ENCODE measurements at regions not wholly inside any gene's neighbourhood (a gene's known extent, or its start where the extent isn't known, plus 50 kb on each side); places are given as distances from the start of the nearest gene placed in this dataset.

DNA sequence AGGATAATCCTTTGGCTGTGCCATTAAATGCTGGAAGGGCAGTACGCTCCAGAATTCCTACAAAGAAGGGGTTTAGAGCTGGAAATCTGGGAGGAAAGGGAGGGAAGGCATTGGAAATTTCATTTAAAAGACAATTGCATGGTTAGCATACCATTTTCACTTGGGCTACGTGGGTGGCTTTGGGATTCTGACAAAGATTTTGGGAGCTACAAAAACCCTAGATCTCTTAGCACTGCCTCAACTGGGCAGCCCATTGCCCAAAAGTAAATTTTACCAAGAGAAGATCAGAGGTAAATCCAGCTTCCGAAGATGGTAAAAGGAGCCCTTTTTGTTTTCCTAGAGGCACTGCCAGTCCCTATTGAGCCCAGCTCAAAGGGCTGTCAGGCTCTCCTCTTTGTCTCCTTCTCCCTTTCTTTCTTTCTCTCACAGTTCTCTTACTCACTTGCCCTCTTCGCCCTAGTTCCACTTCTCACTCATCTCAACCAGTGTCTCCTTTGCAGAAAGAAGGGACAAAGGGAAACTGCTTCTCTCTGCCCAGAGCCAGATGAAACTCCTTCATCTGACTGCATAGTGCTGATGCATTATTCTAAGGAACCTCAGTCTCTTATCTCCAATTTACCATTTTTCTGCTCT, 125.4 kb upstream of the PLEKHA5 start:
- ChIA-PET CTCF (interaction anchor here (1.1 kb wide), 1 partner anchor 21 kb away, joined by 4 read pairs; no protein-coding TSS in a partner anchor), POLR2A (no interaction called here)
- TF ChIP-seq, protein P1, sequence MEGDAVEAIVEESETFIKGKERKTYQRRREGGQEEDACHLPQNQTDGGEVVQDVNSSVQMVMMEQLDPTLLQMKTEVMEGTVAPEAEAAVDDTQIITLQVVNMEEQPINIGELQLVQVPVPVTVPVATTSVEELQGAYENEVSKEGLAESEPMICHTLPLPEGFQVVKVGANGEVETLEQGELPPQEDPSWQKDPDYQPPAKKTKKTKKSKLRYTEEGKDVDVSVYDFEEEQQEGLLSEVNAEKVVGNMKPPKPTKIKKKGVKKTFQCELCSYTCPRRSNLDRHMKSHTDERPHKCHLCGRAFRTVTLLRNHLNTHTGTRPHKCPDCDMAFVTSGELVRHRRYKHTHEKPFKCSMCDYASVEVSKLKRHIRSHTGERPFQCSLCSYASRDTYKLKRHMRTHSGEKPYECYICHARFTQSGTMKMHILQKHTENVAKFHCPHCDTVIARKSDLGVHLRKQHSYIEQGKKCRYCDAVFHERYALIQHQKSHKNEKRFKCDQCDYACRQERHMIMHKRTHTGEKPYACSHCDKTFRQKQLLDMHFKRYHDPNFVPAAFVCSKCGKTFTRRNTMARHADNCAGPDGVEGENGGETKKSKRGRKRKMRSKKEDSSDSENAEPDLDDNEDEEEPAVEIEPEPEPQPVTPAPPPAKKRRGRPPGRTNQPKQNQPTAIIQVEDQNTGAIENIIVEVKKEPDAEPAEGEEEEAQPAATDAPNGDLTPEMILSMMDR (IDR thresholded peaks at IDR 0.05; ENCODE audit: control extremely low read depth, extremely low read depth, low read depth, missing control alignments), result no peak
- DNase-seq (ENCODE audit: extremely low spot score), result no peak

DNA sequence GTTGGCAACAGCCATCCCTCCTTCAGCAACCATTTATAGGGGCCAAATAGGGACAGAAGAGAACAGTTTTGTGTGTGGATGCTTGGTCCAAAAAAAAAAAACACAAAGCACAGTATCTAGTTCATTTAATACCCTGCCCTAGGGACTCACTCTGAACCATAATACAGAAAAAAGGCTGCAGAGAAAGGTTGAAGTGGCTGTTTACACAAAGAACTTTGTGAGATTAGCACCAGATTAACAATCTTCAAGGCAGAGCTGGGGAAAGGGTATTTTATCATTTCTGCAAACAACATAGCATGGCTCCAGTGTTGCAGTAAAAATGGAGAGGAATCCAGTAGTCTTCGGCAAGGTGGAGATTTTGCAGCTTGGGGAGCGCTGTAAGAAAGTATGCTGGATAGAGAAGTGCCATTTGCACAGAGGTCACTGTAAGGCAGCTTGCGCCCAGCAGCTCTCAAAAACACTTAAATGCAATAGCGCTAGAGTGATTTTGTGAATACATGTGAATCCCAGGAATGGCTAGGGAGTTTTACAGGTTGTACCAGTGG, 124.2 kb upstream of the PLEKHA5 start:
- POLR2A ChIA-PET, result no interaction called here
- DNase-seq (ENCODE audit: extremely low spot score), result no peak
- CTCF ChIA-PET, result no interaction called here
- TF ChIP-seq, protein P1 (IDR thresholded peaks at IDR 0.05; ENCODE audit: control extremely low read depth, extremely low read depth, low read depth, missing control alignments), result no peak

DNA sequence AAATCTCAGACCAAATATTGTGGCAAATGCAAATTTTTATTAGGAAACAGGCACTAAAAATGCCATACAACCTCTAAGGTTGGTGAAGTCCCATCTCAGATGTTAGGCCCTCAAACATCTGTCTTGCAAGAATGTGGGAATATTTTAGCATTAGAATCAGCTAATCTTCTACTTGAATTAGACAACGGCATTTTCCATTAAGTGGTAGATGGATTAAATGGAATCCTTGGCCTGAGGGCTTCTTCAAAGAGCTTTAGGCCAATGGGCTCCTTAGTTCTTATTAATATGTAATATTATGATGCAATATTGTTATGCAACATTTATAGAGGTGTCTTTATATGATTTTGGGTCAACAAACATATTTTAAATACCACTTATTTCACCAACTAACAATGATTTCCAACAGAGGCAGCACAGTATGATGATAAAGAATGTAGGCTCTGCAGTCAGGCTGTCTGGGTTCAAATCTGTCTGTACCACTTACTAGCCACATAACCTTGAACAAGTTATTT, 122.9 kb upstream of the PLEKHA5 start:
- DNase-seq (ENCODE audit: extremely low spot score), result no peak
- CTCF ChIA-PET, result no interaction called here
- TF ChIP-seq, protein P1 (IDR thresholded peaks at IDR 0.05; ENCODE audit: control extremely low read depth, extremely low read depth, low read depth, missing control alignments), result no peak
- POLR2A ChIA-PET, result no interaction called here

DNA sequence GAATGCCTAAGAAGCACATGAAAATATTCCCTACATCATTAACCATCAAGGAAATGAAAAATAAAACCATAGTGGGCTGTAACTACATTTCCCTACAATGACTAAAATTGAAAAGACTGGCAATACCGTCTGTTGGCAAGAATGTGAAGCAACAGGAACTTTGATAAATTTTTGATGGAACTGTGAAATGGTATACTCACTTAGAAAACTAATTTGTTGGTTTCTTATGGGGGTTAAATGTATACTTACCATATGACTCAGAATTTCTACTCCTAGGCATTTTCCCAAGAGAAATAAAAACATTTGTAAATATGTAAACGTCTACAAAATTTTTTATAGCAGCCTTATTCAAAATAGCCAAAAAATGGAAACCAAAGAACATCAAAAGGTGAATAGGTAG, 121.4 kb upstream of the PLEKHA5 start:
- POLR2A ChIA-PET, result no interaction called here
- TF ChIP-seq, protein P1 (IDR thresholded peaks at IDR 0.05; ENCODE audit: control extremely low read depth, extremely low read depth, low read depth, missing control alignments), result no peak
- CTCF ChIA-PET, result no interaction called here
- DNase-seq (ENCODE audit: extremely low spot score), result no peak

DNA sequence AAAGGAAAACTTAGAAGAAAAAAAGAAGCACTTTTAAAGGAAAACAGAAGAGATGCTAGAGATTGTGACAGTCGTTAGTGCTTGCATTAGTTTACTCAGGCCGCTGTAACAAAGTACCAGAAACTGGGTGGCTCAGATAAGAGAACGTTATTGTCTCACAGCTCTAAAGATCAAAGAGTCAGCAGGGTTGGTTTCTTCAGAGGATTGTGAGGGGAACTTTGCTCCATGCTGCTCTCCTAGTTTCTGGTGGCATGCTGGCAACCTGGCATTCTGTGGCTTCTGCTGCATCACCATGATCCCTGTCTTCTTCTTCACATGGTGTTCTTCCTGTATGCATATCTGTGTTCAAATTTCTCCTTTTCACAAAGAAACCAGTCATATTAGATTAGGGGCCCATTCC, 119.4 kb upstream of the PLEKHA5 start:
- no peak for DNase-seq (ENCODE audit: extremely low spot score)
- TF ChIP-seq, protein P1 (IDR thresholded peaks at IDR 0.05; ENCODE audit: control extremely low read depth, extremely low read depth, low read depth, missing control alignments), result no peak
- CTCF ChIA-PET, result no interaction called here
- POLR2A ChIA-PET, result no interaction called here

DNA sequence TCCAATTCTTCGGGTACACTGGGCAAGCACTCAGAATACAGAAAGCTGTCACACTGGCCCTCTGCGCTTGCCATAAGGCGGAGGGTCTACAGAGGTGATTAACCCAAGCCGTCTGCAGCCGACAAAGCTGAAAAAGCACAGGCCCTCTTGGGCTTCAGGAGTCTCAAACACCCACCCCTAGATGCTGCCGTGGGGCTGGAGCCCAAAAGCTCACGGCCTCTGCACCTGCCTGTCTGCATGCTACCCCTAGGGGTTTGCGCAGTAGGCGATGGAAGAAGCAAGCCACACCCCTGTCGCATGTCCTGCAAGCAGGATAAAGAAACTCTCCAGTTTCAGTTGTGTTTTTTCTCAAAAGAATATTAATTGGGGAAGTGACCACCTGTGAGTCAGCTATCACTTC, 118.8 kb upstream of the PLEKHA5 start:
- ChIA-PET POLR2A (no interaction called here), CTCF (no interaction called here)
- DNase-seq (ENCODE audit: extremely low spot score), result no peak
- TF ChIP-seq, protein P1 (IDR thresholded peaks at IDR 0.05; ENCODE audit: control extremely low read depth, extremely low read depth, low read depth, missing control alignments), result no peak
